ENCODE measurements at regions not wholly inside any gene's neighbourhood (a gene's known extent, or its start where the extent isn't known, plus 50 kb on each side); places are given as distances from the start of the nearest gene placed in this dataset.

DNA sequence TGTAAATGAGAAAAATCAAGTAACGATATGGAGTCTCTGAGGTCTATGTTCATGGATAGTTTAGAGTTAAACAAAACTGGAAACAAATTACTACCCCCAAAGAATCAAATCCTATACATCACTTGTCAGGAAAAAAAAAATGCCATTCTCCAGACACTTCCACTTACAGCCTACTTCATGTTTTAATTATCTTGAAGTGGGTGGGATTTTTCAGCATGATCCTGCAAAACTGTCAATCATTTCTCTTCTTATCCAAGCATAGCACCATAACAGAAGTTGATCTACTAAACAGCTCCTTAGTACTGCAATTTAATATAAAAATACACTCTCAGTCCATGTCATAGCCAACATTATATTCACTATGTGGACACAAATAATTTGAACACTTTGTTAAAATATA, 833.9 kb downstream of the TUSC7 start:
- no peaks in the 10 kb centered on the region for H3K4me1 ChIP-seq
- ATAC-seq, result no peak
- H3K36me3 ChIP-seq, result no peaks in the 10 kb centered on the region
- no peaks in the 10 kb centered on the region for H3K27me3 ChIP-seq
- intact Hi-C loops (cut with DNase I), result no loop called here
- TF ChIP-seq, protein P1, sequence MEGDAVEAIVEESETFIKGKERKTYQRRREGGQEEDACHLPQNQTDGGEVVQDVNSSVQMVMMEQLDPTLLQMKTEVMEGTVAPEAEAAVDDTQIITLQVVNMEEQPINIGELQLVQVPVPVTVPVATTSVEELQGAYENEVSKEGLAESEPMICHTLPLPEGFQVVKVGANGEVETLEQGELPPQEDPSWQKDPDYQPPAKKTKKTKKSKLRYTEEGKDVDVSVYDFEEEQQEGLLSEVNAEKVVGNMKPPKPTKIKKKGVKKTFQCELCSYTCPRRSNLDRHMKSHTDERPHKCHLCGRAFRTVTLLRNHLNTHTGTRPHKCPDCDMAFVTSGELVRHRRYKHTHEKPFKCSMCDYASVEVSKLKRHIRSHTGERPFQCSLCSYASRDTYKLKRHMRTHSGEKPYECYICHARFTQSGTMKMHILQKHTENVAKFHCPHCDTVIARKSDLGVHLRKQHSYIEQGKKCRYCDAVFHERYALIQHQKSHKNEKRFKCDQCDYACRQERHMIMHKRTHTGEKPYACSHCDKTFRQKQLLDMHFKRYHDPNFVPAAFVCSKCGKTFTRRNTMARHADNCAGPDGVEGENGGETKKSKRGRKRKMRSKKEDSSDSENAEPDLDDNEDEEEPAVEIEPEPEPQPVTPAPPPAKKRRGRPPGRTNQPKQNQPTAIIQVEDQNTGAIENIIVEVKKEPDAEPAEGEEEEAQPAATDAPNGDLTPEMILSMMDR (IDR thresholded peaks at IDR 0.05), result no peak
- H3K4me3 ChIP-seq, result no peak overlapping the region
- DNase-seq, result no peak
- H3K9me3 ChIP-seq, result no peaks in the 10 kb centered on the region
- no peak overlapping the region for H3K27ac ChIP-seq

DNA sequence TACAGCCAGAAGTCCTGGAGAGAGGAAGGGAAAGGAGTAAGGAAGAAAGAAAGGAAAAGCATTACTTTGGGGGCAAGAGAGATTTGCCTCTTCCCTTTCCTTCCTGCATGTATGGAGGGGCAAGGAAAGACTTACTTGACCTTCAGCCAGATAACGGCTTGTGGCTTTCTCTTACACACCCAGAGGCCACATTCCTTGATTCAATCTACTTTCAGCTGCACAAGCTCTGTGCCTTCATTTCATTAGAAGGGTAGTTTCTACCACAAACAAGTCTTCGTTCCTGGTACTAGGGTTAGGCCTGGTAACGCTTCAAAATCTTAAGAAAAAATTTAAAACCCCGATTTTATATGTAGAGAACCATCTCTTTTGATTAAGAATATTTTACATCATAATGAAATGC, 835.9 kb downstream of the TUSC7 start:
- Histone ChIP-seq H3K4me3 (no peak overlapping the region), H3K4me1 (no peaks in the 10 kb centered on the region), H3K9me3 (no peaks in the 10 kb centered on the region), H3K27me3 (no peaks in the 10 kb centered on the region), H3K27ac (no peak overlapping the region), H3K36me3 (no peaks in the 10 kb centered on the region)
- ATAC-seq, result no peak
- intact Hi-C loops (cut with DNase I), result no loop called here
- DNase-seq, result no peak
- TF ChIP-seq, protein P1 (IDR thresholded peaks at IDR 0.05), result no peak

DNA sequence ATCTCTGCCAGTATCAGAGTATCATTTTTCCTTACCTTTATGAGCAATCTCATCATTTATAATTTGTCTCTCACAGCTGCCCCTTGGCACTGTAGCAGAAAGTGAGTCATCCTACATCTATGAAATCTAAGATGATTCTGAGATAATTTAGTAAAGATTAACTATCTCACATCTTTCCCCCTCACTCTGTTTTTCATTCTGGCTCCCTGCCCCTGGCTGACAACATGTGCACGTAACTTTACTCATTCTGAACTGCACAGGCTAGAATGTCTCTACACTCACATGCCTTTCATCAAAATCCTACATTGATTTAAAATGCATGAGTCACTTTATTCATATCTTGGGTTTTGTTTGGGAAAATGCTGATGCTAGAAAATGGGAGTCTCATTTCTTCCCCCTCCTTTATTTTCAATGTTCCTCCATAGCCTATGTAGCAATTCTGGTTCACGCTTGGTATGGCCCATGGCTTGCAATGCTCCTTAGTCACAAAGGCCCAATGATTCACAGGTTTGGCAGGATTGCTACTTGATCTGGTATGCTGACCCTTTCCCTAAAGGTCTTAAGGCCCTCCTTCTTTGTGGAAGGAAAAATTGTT, 838.5 kb downstream of the TUSC7 start:
- peak; percentile 54 for ATAC-seq

DNA sequence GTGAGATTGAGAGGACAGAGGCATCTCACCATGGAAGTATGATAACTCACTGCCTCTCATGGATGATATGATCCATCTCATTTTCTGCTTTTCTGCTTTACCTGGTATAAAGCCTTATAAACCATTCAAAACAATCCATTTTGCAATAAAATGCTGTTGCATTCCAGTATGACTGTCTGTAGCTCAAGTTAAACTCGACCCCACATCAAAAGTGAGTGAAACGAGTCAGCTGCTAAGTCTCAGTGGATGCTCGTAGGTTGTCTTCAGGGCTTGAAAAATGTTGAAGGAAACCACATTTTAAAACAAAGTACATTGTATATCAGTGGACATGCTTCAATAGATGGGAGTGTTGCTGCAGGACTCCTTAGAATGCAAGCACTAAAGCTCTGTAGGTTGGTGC, 839.0 kb downstream of the TUSC7 start:
- no peak overlapping the region for H3K27ac ChIP-seq
- H3K36me3 ChIP-seq, result no peaks in the 10 kb centered on the region
- intact Hi-C loops (cut with DNase I), result no loop called here
- TF ChIP-seq, protein P1 (IDR thresholded peaks at IDR 0.05), result no peak
- DNase-seq (no peak), ATAC-seq (no peak)
- H3K27me3 ChIP-seq, result no peaks in the 10 kb centered on the region
- no peaks in the 10 kb centered on the region for H3K9me3 ChIP-seq
- no peak overlapping the region for H3K4me3 ChIP-seq
- no peaks in the 10 kb centered on the region for H3K4me1 ChIP-seq

More for the DNA sequence above, 838.5 kb downstream of the TUSC7 start:
- intact Hi-C loops (cut with DNase I), result no loop called here
- no peak overlapping the region for H3K27ac ChIP-seq
- TF ChIP-seq, protein P1 (IDR thresholded peaks at IDR 0.05), result no peak
- no peaks in the 10 kb centered on the region for H3K4me1 ChIP-seq
- H3K9me3 ChIP-seq, result no peaks in the 10 kb centered on the region
- no peak for DNase-seq
- H3K4me3 ChIP-seq, result no peak overlapping the region
- no peaks in the 10 kb centered on the region for H3K27me3 ChIP-seq
- H3K36me3 ChIP-seq, result no peaks in the 10 kb centered on the region

DNA sequence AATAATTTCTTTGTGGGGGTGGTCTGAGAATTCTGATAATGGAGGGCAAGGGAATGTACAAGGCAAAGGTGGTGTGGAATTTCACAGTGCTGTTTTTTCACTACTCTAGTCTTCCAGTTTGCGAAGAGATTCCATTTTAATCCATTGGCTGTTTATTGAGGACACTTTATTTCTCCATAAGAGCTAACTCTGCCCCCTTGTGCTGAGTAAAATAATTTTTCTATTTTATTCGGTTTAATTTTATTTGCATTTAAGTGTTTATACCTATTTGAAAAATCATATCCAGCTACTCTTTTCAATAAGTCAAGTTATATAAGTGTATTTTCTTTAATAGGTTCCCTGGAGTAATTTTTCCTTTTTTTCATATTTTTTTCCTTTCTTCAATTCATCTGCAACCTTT, 840.1 kb downstream of the TUSC7 start:
- Histone ChIP-seq H3K4me3 (no peak overlapping the region), H3K9me3 (no peaks in the 10 kb centered on the region), H3K4me1 (no peaks in the 10 kb centered on the region), H3K36me3 (no peaks in the 10 kb centered on the region), H3K27ac (no peak overlapping the region), H3K27me3 (no peaks in the 10 kb centered on the region)
- ATAC-seq (no peak), DNase-seq (no peak)
- TF ChIP-seq, protein P1 (IDR thresholded peaks at IDR 0.05), result no peak
- intact Hi-C loops (cut with DNase I), result no loop called here
